ENCODE measurements at regions not wholly inside any gene's neighbourhood (a gene's known extent, or its start where the extent isn't known, plus 50 kb on each side); places are given as distances from the start of the nearest gene placed in this dataset.

DNA sequence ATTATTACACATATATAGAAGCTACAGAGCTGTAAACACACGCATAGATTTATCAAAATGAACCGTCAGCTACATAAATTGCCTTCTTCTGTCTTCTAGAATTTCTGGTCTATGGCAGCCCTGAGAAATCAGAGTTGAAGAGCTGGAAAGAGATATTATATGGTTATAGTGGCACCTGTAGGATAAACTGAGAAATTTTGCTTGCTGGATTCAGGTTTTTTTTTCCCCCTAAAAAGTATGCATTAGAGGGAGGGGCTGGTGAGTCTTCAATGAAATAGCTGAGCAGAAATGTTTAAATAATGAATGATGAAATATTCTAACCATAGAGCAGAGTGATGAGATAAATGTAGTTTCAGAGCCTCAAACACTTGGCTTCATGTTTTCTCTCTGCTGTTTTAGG lies 78.0 kb upstream of the DYNC1I1 start:
- TF ChIP-seq RAD21 (IDR thresholded peaks at IDR 0.05; ENCODE audit: low read length) (no peak), CHD1 (IDR thresholded peaks at IDR 0.05; ENCODE audit: low read depth, low read length) (no peak), MXI1 (IDR thresholded peaks at IDR 0.05; ENCODE audit: borderline replicate concordance, low read depth, low read length) (no peak)
- TF ChIP-seq, protein P1, sequence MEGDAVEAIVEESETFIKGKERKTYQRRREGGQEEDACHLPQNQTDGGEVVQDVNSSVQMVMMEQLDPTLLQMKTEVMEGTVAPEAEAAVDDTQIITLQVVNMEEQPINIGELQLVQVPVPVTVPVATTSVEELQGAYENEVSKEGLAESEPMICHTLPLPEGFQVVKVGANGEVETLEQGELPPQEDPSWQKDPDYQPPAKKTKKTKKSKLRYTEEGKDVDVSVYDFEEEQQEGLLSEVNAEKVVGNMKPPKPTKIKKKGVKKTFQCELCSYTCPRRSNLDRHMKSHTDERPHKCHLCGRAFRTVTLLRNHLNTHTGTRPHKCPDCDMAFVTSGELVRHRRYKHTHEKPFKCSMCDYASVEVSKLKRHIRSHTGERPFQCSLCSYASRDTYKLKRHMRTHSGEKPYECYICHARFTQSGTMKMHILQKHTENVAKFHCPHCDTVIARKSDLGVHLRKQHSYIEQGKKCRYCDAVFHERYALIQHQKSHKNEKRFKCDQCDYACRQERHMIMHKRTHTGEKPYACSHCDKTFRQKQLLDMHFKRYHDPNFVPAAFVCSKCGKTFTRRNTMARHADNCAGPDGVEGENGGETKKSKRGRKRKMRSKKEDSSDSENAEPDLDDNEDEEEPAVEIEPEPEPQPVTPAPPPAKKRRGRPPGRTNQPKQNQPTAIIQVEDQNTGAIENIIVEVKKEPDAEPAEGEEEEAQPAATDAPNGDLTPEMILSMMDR (conservative IDR thresholded peaks at IDR 0.05; ENCODE audit: low read depth, low read length) = no peak
